ENCODE measurements at regions not wholly inside any gene's neighbourhood (a gene's known extent, or its start where the extent isn't known, plus 50 kb on each side); places are given as distances from the start of the nearest gene placed in this dataset.

GRCh38 chr5:21199087-21199486, 1211.1 kb upstream of the CDH18 start:
- TF ChIP-seq CTCF (IDR thresholded peaks at IDR 0.05) (no peak), ZFX (IDR thresholded peaks at IDR 0.05; ENCODE audit: borderline replicate concordance) (no peak)
- no peak overlapping the region for H3K27ac ChIP-seq

- H3K27ac ChIP-seq, result no peak overlapping the region
- TF ChIP-seq ZFX (IDR thresholded peaks at IDR 0.05; ENCODE audit: borderline replicate concordance) (no peak), CTCF (IDR thresholded peaks at IDR 0.05) (no peak)
Measured at GRCh38 chr5:21195145-21195544, 1207.1 kb upstream of the CDH18 start.

GRCh38 chr5:21185536-21185935, 1197.5 kb upstream of the CDH18 start:
- no peak overlapping the region for H3K27ac ChIP-seq
- TF ChIP-seq CTCF (IDR thresholded peaks at IDR 0.05), result no peak

GRCh38 chr5:21184581-21184980, 1196.6 kb upstream of the CDH18 start:
- H3K27ac ChIP-seq, result no peak overlapping the region
- no peak for TF ChIP-seq ZFX (IDR thresholded peaks at IDR 0.05; ENCODE audit: borderline replicate concordance)
- no peak for TF ChIP-seq CTCF (IDR thresholded peaks at IDR 0.05)

GRCh38 chr5:21181609-21182125, 1193.7 kb upstream of the CDH18 start:
- H3K27ac ChIP-seq, result no peak overlapping the region
- TF ChIP-seq CTCF (IDR thresholded peaks at IDR 0.05), result no peak
- no peak for TF ChIP-seq ZFX (IDR thresholded peaks at IDR 0.05; ENCODE audit: borderline replicate concordance)

- TF ChIP-seq CTCF (IDR thresholded peaks at IDR 0.05), result no peak
- no peak for TF ChIP-seq ZFX (IDR thresholded peaks at IDR 0.05; ENCODE audit: borderline replicate concordance)
- H3K27ac ChIP-seq, result no peak overlapping the region
Measured at GRCh38 chr5:21173526-21173925, 1185.5 kb upstream of the CDH18 start.

GRCh38 chr5:21173036-21173435, 1185.0 kb upstream of the CDH18 start:
- H3K27ac ChIP-seq, result no peak overlapping the region
- TF ChIP-seq ZFX (IDR thresholded peaks at IDR 0.05; ENCODE audit: borderline replicate concordance) (no peak), CTCF (IDR thresholded peaks at IDR 0.05) (no peak)
